ENCODE measurements at regions not wholly inside any gene's neighbourhood (a gene's known extent, or its start where the extent isn't known, plus 50 kb on each side); places are given as distances from the start of the nearest gene placed in this dataset.

DNA sequence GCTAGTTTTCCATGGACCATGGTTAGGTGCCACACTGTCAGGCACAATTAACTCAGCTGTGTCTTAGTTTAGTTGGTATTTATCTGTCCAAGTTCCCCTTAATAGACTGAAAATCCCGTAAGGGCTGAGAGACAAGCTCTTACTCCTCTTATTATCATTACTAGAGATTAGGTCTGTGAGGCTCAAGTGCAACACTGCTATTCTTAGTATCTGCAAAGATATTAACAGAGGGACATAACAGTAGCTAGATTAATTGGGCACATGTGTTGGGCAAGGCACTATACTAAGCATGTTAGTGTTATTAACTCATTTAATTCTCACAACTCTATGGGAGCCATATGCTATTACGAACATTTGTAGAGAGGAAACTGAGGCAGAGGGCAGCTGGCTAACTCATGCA lies 137.3 kb downstream of the VEGFA start:
- TF ChIP-seq, protein P1, sequence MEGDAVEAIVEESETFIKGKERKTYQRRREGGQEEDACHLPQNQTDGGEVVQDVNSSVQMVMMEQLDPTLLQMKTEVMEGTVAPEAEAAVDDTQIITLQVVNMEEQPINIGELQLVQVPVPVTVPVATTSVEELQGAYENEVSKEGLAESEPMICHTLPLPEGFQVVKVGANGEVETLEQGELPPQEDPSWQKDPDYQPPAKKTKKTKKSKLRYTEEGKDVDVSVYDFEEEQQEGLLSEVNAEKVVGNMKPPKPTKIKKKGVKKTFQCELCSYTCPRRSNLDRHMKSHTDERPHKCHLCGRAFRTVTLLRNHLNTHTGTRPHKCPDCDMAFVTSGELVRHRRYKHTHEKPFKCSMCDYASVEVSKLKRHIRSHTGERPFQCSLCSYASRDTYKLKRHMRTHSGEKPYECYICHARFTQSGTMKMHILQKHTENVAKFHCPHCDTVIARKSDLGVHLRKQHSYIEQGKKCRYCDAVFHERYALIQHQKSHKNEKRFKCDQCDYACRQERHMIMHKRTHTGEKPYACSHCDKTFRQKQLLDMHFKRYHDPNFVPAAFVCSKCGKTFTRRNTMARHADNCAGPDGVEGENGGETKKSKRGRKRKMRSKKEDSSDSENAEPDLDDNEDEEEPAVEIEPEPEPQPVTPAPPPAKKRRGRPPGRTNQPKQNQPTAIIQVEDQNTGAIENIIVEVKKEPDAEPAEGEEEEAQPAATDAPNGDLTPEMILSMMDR (conservative IDR thresholded peaks at IDR 0.05; ENCODE audit: low read length), result no peak
- TF ChIP-seq EZH2phosphoT487 (IDR thresholded peaks at IDR 0.05; ENCODE audit: borderline replicate concordance), result no peak
